Stimulated activated naive CD8-positive, alpha-beta T cell treated with anti-CD3 and anti-CD28 coated beads, Interleukin-15, Interleukin-2, amounts not matched to agents 100 ng/mL and 50 ng/mL, for 24 hours (primary cell): ENCODE measurements at regions not wholly inside any gene's neighbourhood (a gene's known extent, or its start where the extent isn't known, plus 50 kb on each side); places are given as distances from the start of the nearest gene placed in this dataset.

Source experiments
- H3K27ac Mint-ChIP-seq: one replicate; pipeline ENCODE4 v1.8.0; 2021; ENCODE audit warnings: mild to moderate bottlenecking, mixed read lengths
- H3K27me3 Mint-ChIP-seq: one replicate; pipeline ENCODE4 v1.8.0; 2021; ENCODE audit warnings: mixed read lengths
- H3K36me3 Mint-ChIP-seq: one replicate; pipeline ENCODE4 v1.8.0; 2021; ENCODE audit warnings: low read depth, mixed read lengths
- H3K4me1 Mint-ChIP-seq: one replicate; pipeline ENCODE4 v1.8.0; 2021; ENCODE audit warnings: low read depth, mixed read lengths
- H3K4me3 Mint-ChIP-seq: one replicate; pipeline ENCODE4 v1.8.0; 2021; ENCODE audit warnings: mild to moderate bottlenecking, mixed read lengths
- H3K9me3 Mint-ChIP-seq: one replicate; pipeline ENCODE4 v1.8.0; 2021; ENCODE audit warnings: mixed read lengths

GRCh38 chr10:2989292-2989947 is 77.9 kb upstream of the PFKP start:
- H3K9me3 Mint-ChIP-seq = peaks cover 5% of the 10 kb centered on the region
- H3K36me3 Mint-ChIP-seq = no peaks in the 10 kb centered on the region
- no peak overlapping the region for H3K27ac Mint-ChIP-seq
- peaks cover 10% of the 10 kb centered on the region for H3K4me1 Mint-ChIP-seq
- H3K27me3 Mint-ChIP-seq = peaks cover 48% of the 10 kb centered on the region
- H3K4me3 Mint-ChIP-seq = no peak overlapping the region

- H3K27ac Mint-ChIP-seq = peak overlapping the region; percentile 52
These were observed 80.1 kb upstream of the PFKP start for GRCh38 chr10:2987185-2987768.

GRCh38 chr10:2986391-2986801 is 81.0 kb upstream of the PFKP start:
- Mint-ChIP-seq H3K27me3 (peaks cover 48% of the 10 kb centered on the region), H3K27ac (no peak overlapping the region), H3K4me1 (peaks cover 10% of the 10 kb centered on the region), H3K9me3 (peaks cover 5% of the 10 kb centered on the region), H3K36me3 (no peaks in the 10 kb centered on the region), H3K4me3 (no peak overlapping the region)

More at GRCh38 chr10:2987185-2987768, 80.1 kb upstream of the PFKP start:
- peaks cover 5% of the 10 kb centered on the region for H3K9me3 Mint-ChIP-seq
- H3K4me3 Mint-ChIP-seq = no peak overlapping the region
- H3K36me3 Mint-ChIP-seq = no peaks in the 10 kb centered on the region
- peaks cover 51% of the 10 kb centered on the region for H3K27me3 Mint-ChIP-seq
- H3K4me1 Mint-ChIP-seq = peaks cover 10% of the 10 kb centered on the region

- H3K27ac Mint-ChIP-seq = no peak overlapping the region
- H3K4me3 Mint-ChIP-seq = no peak overlapping the region
- H3K4me1 Mint-ChIP-seq = peaks cover 10% of the 10 kb centered on the region
- H3K9me3 Mint-ChIP-seq = peaks cover 5% of the 10 kb centered on the region
- peaks cover 48% of the 10 kb centered on the region for H3K27me3 Mint-ChIP-seq
- H3K36me3 Mint-ChIP-seq = no peaks in the 10 kb centered on the region
These were observed 81.6 kb upstream of the PFKP start for GRCh38 chr10:2985729-2986232.

GRCh38 chr10:2984682-2985081 is 82.7 kb upstream of the PFKP start:
- H3K27me3 Mint-ChIP-seq = peaks cover 43% of the 10 kb centered on the region

GRCh38 chr10:2982146-2982545 is 85.2 kb upstream of the PFKP start:
- no peak overlapping the region for H3K4me3 Mint-ChIP-seq
- peaks cover 10% of the 10 kb centered on the region for H3K4me1 Mint-ChIP-seq
- peaks cover 24% of the 10 kb centered on the region for H3K27me3 Mint-ChIP-seq
- no peaks in the 10 kb centered on the region for H3K36me3 Mint-ChIP-seq
- H3K9me3 Mint-ChIP-seq = no peaks in the 10 kb centered on the region
- H3K27ac Mint-ChIP-seq = no peak overlapping the region

More at GRCh38 chr10:2984682-2985081, 82.7 kb upstream of the PFKP start:
- Mint-ChIP-seq H3K36me3 (no peaks in the 10 kb centered on the region), H3K9me3 (peaks cover 5% of the 10 kb centered on the region), H3K27ac (no peak overlapping the region), H3K4me1 (peaks cover 10% of the 10 kb centered on the region), H3K4me3 (no peak overlapping the region)

GRCh38 chr10:2981361-2981801 is 86.0 kb upstream of the PFKP start:
- no peak overlapping the region for H3K27ac Mint-ChIP-seq

GRCh38 chr10:2980791-2981360 is 86.5 kb upstream of the PFKP start:
- H3K4me1 Mint-ChIP-seq = peaks cover under 1% of the 10 kb centered on the region
- no peak overlapping the region for H3K27ac Mint-ChIP-seq
- no peak overlapping the region for H3K4me3 Mint-ChIP-seq
- no peaks in the 10 kb centered on the region for H3K36me3 Mint-ChIP-seq
- H3K27me3 Mint-ChIP-seq = peaks cover 12% of the 10 kb centered on the region
- no peaks in the 10 kb centered on the region for H3K9me3 Mint-ChIP-seq

More at GRCh38 chr10:2981361-2981801, 86.0 kb upstream of the PFKP start:
- Mint-ChIP-seq H3K27me3 (peaks cover 17% of the 10 kb centered on the region), H3K4me1 (peaks cover 6% of the 10 kb centered on the region), H3K36me3 (no peaks in the 10 kb centered on the region), H3K4me3 (no peak overlapping the region), H3K9me3 (no peaks in the 10 kb centered on the region)

- no peaks in the 10 kb centered on the region for H3K9me3 Mint-ChIP-seq
- no peak overlapping the region for H3K4me3 Mint-ChIP-seq
- H3K36me3 Mint-ChIP-seq = no peaks in the 10 kb centered on the region
- H3K4me1 Mint-ChIP-seq = no peaks in the 10 kb centered on the region
- no peak overlapping the region for H3K27ac Mint-ChIP-seq
- H3K27me3 Mint-ChIP-seq = peaks cover 6% of the 10 kb centered on the region
These were observed 87.2 kb upstream of the PFKP start for GRCh38 chr10:2980116-2980515.

GRCh38 chr10:2979306-2979705 is 88.0 kb upstream of the PFKP start:
- no peak overlapping the region for H3K27ac Mint-ChIP-seq
- no peaks in the 10 kb centered on the region for H3K4me1 Mint-ChIP-seq
- no peaks in the 10 kb centered on the region for H3K36me3 Mint-ChIP-seq
- no peak overlapping the region for H3K4me3 Mint-ChIP-seq
- H3K27me3 Mint-ChIP-seq = peaks cover 4% of the 10 kb centered on the region
- H3K9me3 Mint-ChIP-seq = no peaks in the 10 kb centered on the region

- no peaks in the 10 kb centered on the region for H3K36me3 Mint-ChIP-seq
- H3K4me1 Mint-ChIP-seq = no peaks in the 10 kb centered on the region
- no peak overlapping the region for H3K27ac Mint-ChIP-seq
- peaks cover 4% of the 10 kb centered on the region for H3K27me3 Mint-ChIP-seq
- no peaks in the 10 kb centered on the region for H3K9me3 Mint-ChIP-seq
- H3K4me3 Mint-ChIP-seq = no peak overlapping the region
These were observed 88.6 kb upstream of the PFKP start for GRCh38 chr10:2978574-2979273.

- H3K4me1 Mint-ChIP-seq = no peaks in the 10 kb centered on the region
- no peak overlapping the region for H3K4me3 Mint-ChIP-seq
- peak overlapping the region; percentile 4 for H3K27ac Mint-ChIP-seq
- H3K9me3 Mint-ChIP-seq = no peaks in the 10 kb centered on the region
- no peaks in the 10 kb centered on the region for H3K36me3 Mint-ChIP-seq
- peaks cover under 1% of the 10 kb centered on the region for H3K27me3 Mint-ChIP-seq
These were observed 89.2 kb upstream of the PFKP start for GRCh38 chr10:2978111-2978510.

GRCh38 chr10:2974503-2975207 is 92.7 kb upstream of the PFKP start:
- Mint-ChIP-seq H3K36me3 (no peaks in the 10 kb centered on the region), H3K4me1 (no peaks in the 10 kb centered on the region), H3K9me3 (no peaks in the 10 kb centered on the region), H3K4me3 (no peak overlapping the region), H3K27ac (no peak overlapping the region), H3K27me3 (no peaks in the 10 kb centered on the region)

GRCh38 chr10:2974083-2974482 is 93.3 kb upstream of the PFKP start:
- H3K9me3 Mint-ChIP-seq = no peaks in the 10 kb centered on the region
- H3K36me3 Mint-ChIP-seq = no peaks in the 10 kb centered on the region
- H3K4me1 Mint-ChIP-seq = no peaks in the 10 kb centered on the region
- no peak overlapping the region for H3K4me3 Mint-ChIP-seq
- H3K27me3 Mint-ChIP-seq = no peaks in the 10 kb centered on the region
- H3K27ac Mint-ChIP-seq = no peak overlapping the region
